HG02763 (cell line): ENCODE measurements at regions not wholly inside any gene's neighbourhood (a gene's known extent, or its start where the extent isn't known, plus 50 kb on each side); places are given as distances from the start of the nearest gene placed in this dataset.

Experiments
- ATAC-seq: cut with Tn5 transposase; IDR thresholded peaks from one replicate; pipeline ENCODE4 v1.9.1; 2021; ENCODE audit warnings: mild to moderate bottlenecking, moderate library complexity; ENCODE audit not compliant: unreplicated experiment

- ATAC-seq, result no peak
Measured at GRCh38 chr1:56197946-56198345, 381.4 kb downstream of the PLPP3 start.

GRCh38 chr1:56196839-56197238 is 382.5 kb downstream of the PLPP3 start:
- no peak for ATAC-seq

GRCh38 chr1:56194701-56195300 is 384.6 kb downstream of the PLPP3 start:
- ATAC-seq, result no peak

- ATAC-seq, result no peak
Measured at GRCh38 chr1:56193656-56194055, 385.7 kb downstream of the PLPP3 start.

GRCh38 chr1:56191369-56191768 is 388.0 kb downstream of the PLPP3 start:
- no peak for ATAC-seq

DNA sequence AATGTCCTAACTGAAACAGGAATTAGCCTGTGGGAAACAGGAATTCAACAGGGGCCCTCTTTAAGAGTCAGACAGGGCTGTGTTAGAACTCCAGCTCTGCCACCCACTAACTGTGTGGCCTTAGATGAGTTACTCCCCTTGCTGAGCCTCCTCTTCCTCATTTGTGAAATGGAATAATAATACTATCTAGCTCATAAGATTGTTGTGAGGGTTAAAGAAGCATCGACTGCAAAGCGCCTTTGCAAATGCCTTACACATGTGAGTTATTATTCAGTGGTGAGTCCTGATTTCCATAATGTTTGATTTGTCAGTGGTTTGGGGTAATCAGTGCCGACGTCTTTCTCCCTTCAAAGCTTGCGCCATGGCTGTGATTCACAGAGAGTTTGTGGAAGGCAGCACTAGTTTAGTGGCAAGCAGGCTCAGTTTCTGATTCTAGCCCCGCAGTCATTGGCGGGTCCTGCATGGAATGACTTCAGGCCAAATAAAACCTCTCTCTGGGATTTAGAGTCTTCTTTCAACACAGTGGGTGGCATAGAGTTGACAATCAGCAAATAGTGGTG is 388.5 kb downstream of the PLPP3 start:
- no peak for ATAC-seq

GRCh38 chr1:56189946-56190805 is 389.2 kb downstream of the PLPP3 start:
- ATAC-seq, result no peak

DNA sequence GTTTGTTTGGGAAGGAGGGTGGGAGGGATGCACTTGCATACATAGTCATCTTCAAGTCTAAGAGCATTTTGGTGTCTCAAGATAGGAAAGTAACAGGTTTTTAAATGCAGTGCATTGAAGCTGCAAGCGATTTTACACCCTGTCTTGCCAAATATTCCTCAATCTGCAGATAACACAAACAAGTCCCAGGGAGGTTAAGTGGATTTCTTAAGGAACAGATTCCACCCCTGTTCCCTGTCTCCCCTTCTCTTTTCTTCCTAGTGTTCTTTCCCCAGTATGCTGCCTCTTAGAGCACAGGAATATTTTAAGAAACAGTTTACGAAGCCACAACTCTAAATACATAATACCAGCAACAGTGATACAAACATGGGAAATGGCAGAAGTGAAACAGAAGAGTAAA is 389.9 kb downstream of the PLPP3 start:
- ATAC-seq, result no peak

- ATAC-seq, result no peak
Measured at GRCh38 chr1:56188855-56189254, 390.5 kb downstream of the PLPP3 start.

DNA sequence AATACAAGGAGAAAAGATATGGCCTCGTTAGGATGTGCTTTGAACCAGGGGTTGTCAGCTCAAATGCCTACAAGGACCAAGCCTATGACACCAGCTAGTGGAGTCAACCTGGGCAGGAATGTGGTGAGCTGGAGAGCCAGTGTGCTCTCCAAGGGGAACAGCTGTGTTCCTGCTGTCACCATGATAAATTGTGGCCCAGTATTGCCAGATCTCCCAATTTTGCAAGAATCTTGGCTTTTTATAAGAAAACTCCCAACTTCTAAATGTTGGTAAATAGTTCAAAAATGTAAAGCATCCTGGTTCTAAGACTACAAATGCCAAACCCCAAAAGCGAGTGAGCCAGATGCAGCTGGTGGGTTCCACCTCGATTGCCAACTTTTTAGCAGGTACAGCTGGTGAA is 391.1 kb downstream of the PLPP3 start:
- ATAC-seq, result no peak

DNA sequence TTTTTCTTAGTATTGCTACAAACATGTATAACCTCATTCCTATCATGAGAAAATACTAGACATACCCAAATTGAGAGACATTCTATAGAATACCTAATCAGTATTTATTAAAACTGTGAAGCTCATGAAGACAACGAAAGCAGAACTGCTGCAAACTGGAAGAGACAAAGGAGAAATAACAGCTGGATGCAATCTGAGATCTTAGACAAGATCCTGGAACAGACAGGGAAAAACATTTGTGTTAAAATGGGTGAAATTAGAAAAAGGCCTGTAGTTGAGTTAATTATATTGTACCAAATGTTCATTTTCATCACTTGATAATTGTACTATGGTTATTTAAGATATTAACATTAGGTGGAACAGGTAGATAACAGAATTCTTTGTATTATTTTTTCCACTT is 392.0 kb downstream of the PLPP3 start:
- ATAC-seq, result no peak

DNA sequence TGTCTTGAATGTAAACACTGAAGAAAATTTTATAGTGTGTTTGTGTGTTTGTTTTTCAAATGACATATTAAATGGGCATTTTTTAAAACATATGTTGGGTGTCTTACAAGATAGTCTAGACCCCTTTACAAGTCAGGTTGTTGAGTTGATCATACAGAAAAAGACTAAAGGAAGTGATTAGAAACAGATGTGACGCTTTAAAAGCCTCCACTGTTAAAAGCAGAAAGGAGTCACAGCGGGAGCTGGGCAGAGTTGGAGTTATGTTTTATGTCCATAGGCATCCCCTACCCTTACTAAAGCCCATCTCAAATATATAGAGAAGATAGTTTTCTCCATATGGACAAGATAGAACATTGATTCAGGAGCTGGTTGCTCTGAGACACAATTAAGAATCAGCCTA is 393.9 kb downstream of the PLPP3 start:
- no peak for ATAC-seq

GRCh38 chr1:56183151-56183550 is 396.2 kb downstream of the PLPP3 start:
- no peak for ATAC-seq

- ATAC-seq, result no peak
Measured at GRCh38 chr1:56180520-56181190, 398.7 kb downstream of the PLPP3 start.

GRCh38 chr1:56179543-56179942 is 399.8 kb downstream of the PLPP3 start:
- no peak for ATAC-seq

- no peak for ATAC-seq
Measured at GRCh38 chr1:56175211-56175610, 404.2 kb downstream of the PLPP3 start.

DNA sequence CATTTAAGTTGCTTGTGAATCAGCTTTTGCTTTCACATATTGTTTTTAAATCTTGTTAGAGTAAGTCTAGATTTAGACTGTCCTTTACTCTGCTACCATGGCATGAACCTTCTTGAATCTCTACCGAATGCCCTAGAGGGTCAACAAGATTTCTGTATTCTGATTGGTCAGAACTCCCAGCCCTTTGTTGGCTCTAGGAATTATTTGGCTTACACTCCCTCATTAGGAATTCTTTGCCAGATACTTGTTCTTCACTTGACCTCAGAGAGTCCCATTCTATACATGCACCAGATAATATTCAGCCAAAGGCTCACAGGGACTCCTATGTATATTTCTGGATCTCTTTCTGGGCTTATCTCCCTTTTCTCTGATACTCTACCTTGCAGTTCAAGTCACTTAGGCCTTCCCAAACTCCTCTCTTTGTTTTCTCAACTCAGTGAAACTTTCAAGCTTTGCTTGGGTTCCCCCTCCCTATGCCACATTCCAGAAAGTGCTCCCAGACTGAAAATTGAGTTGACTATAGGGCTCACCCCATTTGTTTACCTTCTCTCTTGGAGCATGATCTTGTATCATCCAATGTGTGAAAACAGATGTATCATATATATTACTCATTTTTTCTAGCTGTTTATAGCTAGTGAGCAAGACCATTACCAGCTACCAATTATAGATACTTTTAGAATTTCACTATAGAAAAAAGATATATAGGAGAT is 405.0 kb downstream of the PLPP3 start:
- no peak for ATAC-seq

DNA sequence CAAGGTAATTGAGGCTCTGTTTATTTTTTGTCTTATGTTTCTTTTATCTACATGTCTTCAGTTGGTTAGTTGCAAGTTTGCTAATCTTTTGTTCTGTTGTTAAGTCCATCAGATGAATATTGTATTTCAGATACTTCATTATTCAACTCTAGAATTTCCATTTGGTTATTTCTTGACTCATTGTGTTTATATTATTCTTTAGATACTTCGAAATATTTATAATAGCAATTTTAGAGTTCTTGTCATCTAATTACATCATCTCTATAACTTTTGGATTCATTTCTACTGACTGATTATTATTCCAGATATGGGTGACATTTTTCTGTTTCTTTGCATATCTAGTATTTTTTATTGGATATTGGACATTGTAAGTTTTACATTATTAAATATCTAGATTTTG is 405.6 kb downstream of the PLPP3 start:
- ATAC-seq, result no peak

GRCh38 chr1:56171670-56172069 is 407.7 kb downstream of the PLPP3 start:
- ATAC-seq, result no peak

- ATAC-seq, result no peak
Measured at GRCh38 chr1:56170784-56171320, 408.5 kb downstream of the PLPP3 start.

GRCh38 chr1:56169856-56170255 is 409.5 kb downstream of the PLPP3 start:
- no peak for ATAC-seq
